ENCODE measurements at regions not wholly inside any gene's neighbourhood (a gene's known extent, or its start where the extent isn't known, plus 50 kb on each side); places are given as distances from the start of the nearest gene placed in this dataset.

DNA sequence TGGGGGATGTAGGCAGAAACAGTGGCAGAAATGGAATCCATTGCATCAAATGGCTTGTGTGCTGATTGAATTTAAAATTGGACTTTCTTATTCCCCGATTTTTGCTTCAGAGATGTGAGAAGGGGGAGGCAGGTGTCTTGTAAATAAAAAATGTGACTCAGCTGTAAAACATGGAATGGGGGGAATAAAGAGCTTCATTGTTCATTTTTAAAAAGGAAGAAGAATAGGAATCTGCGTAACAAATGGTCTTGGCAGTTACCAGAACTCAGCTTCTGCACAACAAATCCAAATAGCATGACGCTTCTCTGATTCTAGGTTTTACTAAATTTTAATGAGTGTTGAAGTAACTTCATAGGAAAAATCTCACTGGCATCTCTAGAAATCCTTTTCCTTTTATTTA is 323.9 kb upstream of the GBE1 start:
- H3K4me1 ChIP-seq (ENCODE audit: control insufficient read depth, insufficient read depth, low read length) = peaks cover 57% of the 10 kb centered on the region
- no peaks in the 10 kb centered on the region for H3K27me3 ChIP-seq (replicated peaks; ENCODE audit: control insufficient read depth, insufficient read depth, low read length)
- H3K9me3 ChIP-seq (ENCODE audit: control insufficient read depth, low read length) = no peaks in the 10 kb centered on the region
- no peak overlapping the region for H3K9ac ChIP-seq (ENCODE audit: low read length)
- no peak overlapping the region for H3K4me3 ChIP-seq (ENCODE audit: low read length)
- no peaks in the 10 kb centered on the region for H3K36me3 ChIP-seq (ENCODE audit: control insufficient read depth, insufficient read depth, low read length, severe bottlenecking)
- no peak for DNase-seq (ENCODE audit: low read depth)

DNA sequence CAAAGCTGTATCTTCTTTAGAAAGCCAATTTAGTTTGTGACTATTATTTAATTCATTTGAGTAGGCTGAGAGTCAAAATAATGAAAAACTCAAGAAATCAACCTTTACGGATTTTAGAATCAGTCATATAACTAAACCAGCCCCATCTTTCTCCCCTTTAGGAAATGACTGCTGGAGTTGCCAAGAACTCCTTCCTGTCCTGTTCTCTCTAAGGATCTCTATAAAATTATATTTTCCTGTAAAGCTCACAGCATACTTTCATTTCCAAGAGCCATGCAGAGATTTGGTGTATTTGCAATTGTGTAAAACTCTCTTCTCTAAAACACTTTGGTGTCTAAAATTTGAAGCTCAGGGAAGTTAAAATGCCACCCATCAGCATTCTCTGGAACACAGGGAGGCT is 323.4 kb upstream of the GBE1 start:
- no peak for DNase-seq (ENCODE audit: low read depth)
- Histone ChIP-seq H3K4me3 (ENCODE audit: low read length) (no peak overlapping the region), H3K27me3 (replicated peaks; ENCODE audit: control insufficient read depth, insufficient read depth, low read length) (no peaks in the 10 kb centered on the region), H3K36me3 (ENCODE audit: control insufficient read depth, insufficient read depth, low read length, severe bottlenecking) (no peaks in the 10 kb centered on the region), H3K9ac (ENCODE audit: low read length) (no peak overlapping the region), H3K4me1 (ENCODE audit: control insufficient read depth, insufficient read depth, low read length) (peaks cover 62% of the 10 kb centered on the region), H3K9me3 (ENCODE audit: control insufficient read depth, low read length) (no peaks in the 10 kb centered on the region)

DNA sequence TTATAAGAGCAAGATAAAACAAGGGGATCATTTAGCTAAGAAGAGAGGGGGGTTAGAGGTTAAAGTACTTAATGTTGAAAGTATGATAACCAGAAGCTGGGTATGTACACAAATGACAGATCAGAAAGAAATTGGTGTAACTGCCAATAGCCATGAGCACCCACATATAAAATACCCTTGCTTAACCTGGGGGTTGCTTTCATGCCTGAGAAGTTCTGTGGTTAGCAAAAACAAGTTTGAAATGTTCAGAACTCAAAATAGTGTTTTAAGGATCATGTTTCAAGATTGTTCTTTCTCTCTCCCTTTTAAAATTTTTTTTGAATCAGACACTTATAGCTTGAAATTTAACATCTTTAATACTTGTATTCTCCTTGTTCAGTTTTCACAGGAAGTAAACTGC is 321.4 kb upstream of the GBE1 start:
- Histone ChIP-seq H3K9ac (ENCODE audit: low read length) (no peak overlapping the region), H3K4me1 (ENCODE audit: control insufficient read depth, insufficient read depth, low read length) (peaks cover 53% of the 10 kb centered on the region), H3K36me3 (ENCODE audit: control insufficient read depth, insufficient read depth, low read length, severe bottlenecking) (no peaks in the 10 kb centered on the region), H3K4me3 (ENCODE audit: low read length) (no peak overlapping the region), H3K27me3 (replicated peaks; ENCODE audit: control insufficient read depth, insufficient read depth, low read length) (no peaks in the 10 kb centered on the region), H3K9me3 (ENCODE audit: control insufficient read depth, low read length) (no peaks in the 10 kb centered on the region)
- DNase-seq (ENCODE audit: low read depth) = peak; percentile 62

DNA sequence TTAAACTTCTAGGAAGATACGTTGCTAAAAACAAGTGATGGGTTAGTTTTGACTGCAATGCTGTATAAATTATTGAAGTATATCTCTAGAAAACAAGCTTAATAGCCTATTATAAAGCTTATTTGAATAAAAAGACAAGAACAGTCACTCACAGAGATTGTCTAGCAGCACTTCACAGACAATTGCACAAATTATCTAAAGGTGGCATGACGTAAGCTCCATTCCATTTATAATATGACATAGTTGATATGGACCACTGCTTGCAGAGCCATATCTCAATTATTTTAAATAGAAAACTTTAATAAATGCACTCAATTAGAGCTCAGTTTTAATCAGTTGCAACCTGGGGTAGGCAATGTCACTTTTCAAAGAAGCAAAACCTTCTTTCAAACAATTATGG is 319.9 kb upstream of the GBE1 start:
- Histone ChIP-seq H3K4me3 (ENCODE audit: low read length) (no peak overlapping the region), H3K9ac (ENCODE audit: low read length) (no peak overlapping the region), H3K9me3 (ENCODE audit: control insufficient read depth, low read length) (no peaks in the 10 kb centered on the region), H3K4me1 (ENCODE audit: control insufficient read depth, insufficient read depth, low read length) (peaks cover 52% of the 10 kb centered on the region), H3K36me3 (ENCODE audit: control insufficient read depth, insufficient read depth, low read length, severe bottlenecking) (no peaks in the 10 kb centered on the region), H3K27me3 (replicated peaks; ENCODE audit: control insufficient read depth, insufficient read depth, low read length) (no peaks in the 10 kb centered on the region)
- no peak for DNase-seq (ENCODE audit: low read depth)

DNA sequence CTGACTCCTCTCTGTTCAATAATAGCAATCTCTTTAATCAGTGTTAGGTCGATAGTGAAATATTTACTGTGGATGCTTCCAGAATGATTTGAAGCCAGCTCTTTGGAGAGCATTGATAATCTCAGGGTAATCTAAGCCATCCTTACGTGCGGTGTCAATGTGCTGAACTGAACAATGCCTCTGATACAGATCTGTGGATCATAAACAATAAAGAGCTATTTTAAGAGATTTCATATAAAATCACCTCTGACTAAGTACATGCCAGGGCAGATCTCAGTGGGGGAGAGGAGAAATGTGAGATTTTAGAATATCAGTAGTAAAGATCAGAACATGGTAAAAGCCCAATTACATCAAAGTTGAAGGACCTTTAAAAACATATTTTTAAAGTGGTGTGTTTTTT is 319.3 kb upstream of the GBE1 start:
- DNase-seq (ENCODE audit: low read depth) = peak; percentile 42
- Histone ChIP-seq H3K36me3 (ENCODE audit: control insufficient read depth, insufficient read depth, low read length, severe bottlenecking) (no peaks in the 10 kb centered on the region), H3K9me3 (ENCODE audit: control insufficient read depth, low read length) (no peaks in the 10 kb centered on the region), H3K4me3 (ENCODE audit: low read length) (peak overlapping the region; percentile 65), H3K27me3 (replicated peaks; ENCODE audit: control insufficient read depth, insufficient read depth, low read length) (no peaks in the 10 kb centered on the region), H3K4me1 (ENCODE audit: control insufficient read depth, insufficient read depth, low read length) (peaks cover 46% of the 10 kb centered on the region), H3K9ac (ENCODE audit: low read length) (peak overlapping the region; percentile 58)

DNA sequence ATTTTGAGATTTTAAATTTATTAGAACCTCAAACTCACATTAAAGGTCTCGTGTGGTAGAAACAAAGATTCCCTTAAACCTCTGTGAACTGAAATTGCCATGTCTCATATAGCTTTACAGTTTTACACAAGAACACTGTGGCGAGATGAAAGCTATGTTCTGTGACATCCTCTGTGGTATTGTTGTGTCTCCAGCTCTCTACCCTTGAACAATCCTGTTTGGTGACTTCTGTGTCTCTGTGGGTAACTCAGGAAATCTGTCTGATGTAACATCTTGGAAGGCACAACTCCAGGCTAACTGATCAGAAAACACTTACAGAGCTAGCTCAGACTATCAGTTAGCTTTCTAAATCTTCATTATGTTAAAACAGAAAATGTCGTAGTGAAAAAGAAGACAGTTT is 318.8 kb upstream of the GBE1 start:
- Histone ChIP-seq H3K9me3 (ENCODE audit: control insufficient read depth, low read length) (no peaks in the 10 kb centered on the region), H3K4me1 (ENCODE audit: control insufficient read depth, insufficient read depth, low read length) (peaks cover 41% of the 10 kb centered on the region), H3K27me3 (replicated peaks; ENCODE audit: control insufficient read depth, insufficient read depth, low read length) (no peaks in the 10 kb centered on the region), H3K9ac (ENCODE audit: low read length) (peak overlapping the region; percentile 58), H3K36me3 (ENCODE audit: control insufficient read depth, insufficient read depth, low read length, severe bottlenecking) (no peaks in the 10 kb centered on the region), H3K4me3 (ENCODE audit: low read length) (peak overlapping the region; percentile 65)
- peak; percentile 41 for DNase-seq (ENCODE audit: low read depth)

DNA sequence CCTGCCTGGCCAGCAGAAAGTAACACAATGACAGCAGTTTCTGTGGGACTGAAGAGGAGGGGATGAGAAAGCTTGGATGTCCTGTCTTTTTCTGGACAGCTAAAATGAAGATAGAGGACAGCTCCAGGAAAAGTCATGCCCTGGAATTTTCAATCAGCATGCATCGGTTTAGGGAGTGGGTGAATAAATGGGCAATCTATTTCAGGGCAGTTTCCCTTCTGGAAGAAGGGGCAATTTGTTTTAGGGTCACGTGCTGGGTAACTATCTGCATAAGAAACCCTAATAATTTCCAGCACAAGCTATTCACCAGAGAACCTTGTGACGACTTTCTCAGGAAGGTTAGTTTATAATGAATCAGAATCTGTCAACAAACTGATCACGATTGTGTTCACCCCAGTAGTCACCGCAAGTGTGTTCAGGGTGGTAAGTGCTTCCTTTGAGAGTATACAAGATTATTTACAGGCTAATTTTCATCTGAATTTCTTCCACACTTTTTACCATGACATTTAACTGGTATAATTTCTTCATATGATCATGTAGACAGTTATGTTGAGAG is 318.0 kb upstream of the GBE1 start:
- Histone ChIP-seq H3K27me3 (replicated peaks; ENCODE audit: control insufficient read depth, insufficient read depth, low read length) (no peaks in the 10 kb centered on the region), H3K9me3 (ENCODE audit: control insufficient read depth, low read length) (no peaks in the 10 kb centered on the region), H3K9ac (ENCODE audit: low read length) (no peak overlapping the region), H3K4me1 (ENCODE audit: control insufficient read depth, insufficient read depth, low read length) (peaks cover 37% of the 10 kb centered on the region), H3K4me3 (ENCODE audit: low read length) (no peak overlapping the region), H3K36me3 (ENCODE audit: control insufficient read depth, insufficient read depth, low read length, severe bottlenecking) (no peaks in the 10 kb centered on the region)
- no peak for DNase-seq (ENCODE audit: low read depth)

DNA sequence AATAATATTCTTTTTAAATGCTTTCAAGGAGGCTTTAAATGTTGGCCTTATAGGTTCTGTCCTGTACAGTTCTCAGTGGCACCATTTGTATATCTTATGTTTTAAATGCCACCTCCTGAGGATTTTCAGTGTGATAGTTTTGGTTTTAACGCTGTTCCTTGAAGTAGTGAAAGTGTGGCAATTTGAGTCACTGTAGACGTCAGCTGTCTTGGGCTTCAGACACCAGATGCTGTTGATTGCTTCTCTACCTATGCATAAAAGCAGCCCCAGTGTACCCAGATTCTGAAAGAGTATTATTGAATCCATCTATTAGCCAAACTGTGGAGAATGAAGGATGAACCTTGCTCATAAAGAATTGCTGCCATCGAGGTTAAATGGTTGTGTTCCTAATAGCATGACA is 316.8 kb upstream of the GBE1 start:
- no peak overlapping the region for H3K4me3 ChIP-seq (ENCODE audit: low read length)
- H3K4me1 ChIP-seq (ENCODE audit: control insufficient read depth, insufficient read depth, low read length) = peaks cover 35% of the 10 kb centered on the region
- H3K9ac ChIP-seq (ENCODE audit: low read length) = no peak overlapping the region
- no peaks in the 10 kb centered on the region for H3K9me3 ChIP-seq (ENCODE audit: control insufficient read depth, low read length)
- no peaks in the 10 kb centered on the region for H3K36me3 ChIP-seq (ENCODE audit: control insufficient read depth, insufficient read depth, low read length, severe bottlenecking)
- H3K27me3 ChIP-seq (replicated peaks; ENCODE audit: control insufficient read depth, insufficient read depth, low read length) = no peaks in the 10 kb centered on the region
- DNase-seq (ENCODE audit: low read depth) = no peak

DNA sequence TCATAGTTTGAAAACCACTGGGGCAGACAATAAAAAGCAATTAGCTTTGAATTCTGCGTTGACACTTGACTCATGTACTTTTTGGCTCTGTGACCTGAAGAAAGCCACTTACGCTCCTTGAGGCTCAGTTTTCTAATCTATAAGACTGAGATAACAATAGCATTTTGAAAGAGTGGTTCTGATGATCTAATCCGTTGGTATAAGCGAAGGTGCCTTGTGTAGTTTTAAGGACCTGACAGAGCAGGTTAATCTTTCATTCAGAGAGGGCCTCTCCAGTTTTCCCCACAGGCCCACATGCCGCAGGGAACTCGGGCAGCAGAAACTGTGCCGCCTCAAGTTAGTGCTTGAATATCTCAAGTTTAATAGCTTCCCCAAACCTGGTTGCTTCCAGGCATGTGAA is 306.0 kb upstream of the GBE1 start:
- Histone ChIP-seq H3K27me3 (replicated peaks; ENCODE audit: control insufficient read depth, insufficient read depth, low read length) (no peaks in the 10 kb centered on the region), H3K4me1 (ENCODE audit: control insufficient read depth, insufficient read depth, low read length) (no peaks in the 10 kb centered on the region), H3K9ac (ENCODE audit: low read length) (no peak overlapping the region), H3K36me3 (ENCODE audit: control insufficient read depth, insufficient read depth, low read length, severe bottlenecking) (no peaks in the 10 kb centered on the region), H3K9me3 (ENCODE audit: control insufficient read depth, low read length) (no peaks in the 10 kb centered on the region), H3K4me3 (ENCODE audit: low read length) (no peak overlapping the region)
- no peak for DNase-seq (ENCODE audit: low read depth)

DNA sequence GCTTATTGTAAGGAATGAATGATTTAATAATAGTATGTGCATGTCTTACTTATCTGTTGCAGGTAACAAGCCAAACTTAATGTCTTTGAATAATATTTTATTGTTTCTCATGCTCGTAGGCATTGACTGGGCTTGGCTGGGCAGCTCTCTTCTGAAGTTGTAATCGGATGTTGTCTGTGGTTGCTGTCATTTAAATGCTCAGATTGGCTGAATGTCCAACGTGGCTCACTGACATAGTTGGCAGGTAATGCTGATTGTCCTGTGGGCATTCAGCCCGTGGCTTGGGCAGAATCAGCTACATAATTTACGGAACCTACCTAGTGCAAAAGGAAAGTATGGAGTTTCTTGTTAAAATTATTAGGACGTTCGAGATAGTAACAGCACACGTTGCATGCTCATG is 297.4 kb upstream of the GBE1 start:
- Histone ChIP-seq H3K4me3 (ENCODE audit: low read length) (no peak overlapping the region), H3K9ac (ENCODE audit: low read length) (no peak overlapping the region), H3K9me3 (ENCODE audit: control insufficient read depth, low read length) (no peaks in the 10 kb centered on the region), H3K4me1 (ENCODE audit: control insufficient read depth, insufficient read depth, low read length) (peaks cover 4% of the 10 kb centered on the region), H3K36me3 (ENCODE audit: control insufficient read depth, insufficient read depth, low read length, severe bottlenecking) (no peaks in the 10 kb centered on the region), H3K27me3 (replicated peaks; ENCODE audit: control insufficient read depth, insufficient read depth, low read length) (no peaks in the 10 kb centered on the region)
- no peak for DNase-seq (ENCODE audit: low read depth)

DNA sequence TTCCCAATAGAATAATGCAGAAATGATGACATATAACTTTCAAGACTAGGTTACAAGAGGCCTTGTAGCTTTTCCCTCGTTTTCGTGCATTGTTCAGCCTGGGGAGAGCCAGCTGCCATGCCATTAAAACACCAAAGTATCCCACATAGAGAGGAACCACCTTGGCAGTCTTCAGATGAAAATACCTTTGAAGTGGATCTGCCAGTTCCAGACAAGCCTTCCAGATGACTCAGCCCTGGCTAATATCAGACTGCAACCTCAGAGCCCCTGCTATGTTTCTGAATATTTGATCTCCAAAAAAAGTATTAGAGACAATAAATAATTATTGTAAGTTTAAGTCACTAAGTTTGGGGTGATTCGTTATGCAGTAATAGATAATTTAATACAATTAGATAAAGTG is 294.3 kb upstream of the GBE1 start:
- DNase-seq (ENCODE audit: low read depth) = peak; percentile 14
- Histone ChIP-seq H3K9ac (ENCODE audit: low read length) (no peak overlapping the region), H3K4me1 (ENCODE audit: control insufficient read depth, insufficient read depth, low read length) (peaks cover 4% of the 10 kb centered on the region), H3K9me3 (ENCODE audit: control insufficient read depth, low read length) (no peaks in the 10 kb centered on the region), H3K4me3 (ENCODE audit: low read length) (no peak overlapping the region), H3K36me3 (ENCODE audit: control insufficient read depth, insufficient read depth, low read length, severe bottlenecking) (no peaks in the 10 kb centered on the region), H3K27me3 (replicated peaks; ENCODE audit: control insufficient read depth, insufficient read depth, low read length) (no peaks in the 10 kb centered on the region)

DNA sequence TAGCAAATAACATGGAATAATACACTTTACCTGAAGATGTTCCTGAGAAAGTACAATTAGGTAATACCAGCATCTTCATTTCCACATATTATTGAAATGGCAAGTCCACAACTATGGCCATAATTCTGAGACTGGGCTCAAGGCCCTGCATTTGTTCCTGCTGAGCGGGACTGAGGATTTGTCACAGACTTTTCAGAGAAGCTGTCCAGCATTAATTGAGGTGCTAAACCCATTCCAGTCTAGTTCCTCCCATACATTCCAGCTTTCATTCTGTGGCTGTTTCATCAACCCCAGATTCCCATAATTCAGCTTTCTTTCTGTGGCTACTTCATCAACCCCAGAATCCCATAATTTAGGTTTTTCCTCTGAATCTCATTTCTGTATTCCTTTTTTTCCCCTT is 293.4 kb upstream of the GBE1 start:
- no peak for DNase-seq (ENCODE audit: low read depth)
- H3K9me3 ChIP-seq (ENCODE audit: control insufficient read depth, low read length) = no peaks in the 10 kb centered on the region
- H3K27me3 ChIP-seq (replicated peaks; ENCODE audit: control insufficient read depth, insufficient read depth, low read length) = no peaks in the 10 kb centered on the region
- no peak overlapping the region for H3K4me3 ChIP-seq (ENCODE audit: low read length)
- no peaks in the 10 kb centered on the region for H3K4me1 ChIP-seq (ENCODE audit: control insufficient read depth, insufficient read depth, low read length)
- no peaks in the 10 kb centered on the region for H3K36me3 ChIP-seq (ENCODE audit: control insufficient read depth, insufficient read depth, low read length, severe bottlenecking)
- H3K9ac ChIP-seq (ENCODE audit: low read length) = no peak overlapping the region
